CD4-positive, alpha-beta T cell treated with Interleukin-4 for 4 hours (primary cell): ENCODE measurements at regions not wholly inside any gene's neighbourhood (a gene's known extent, or its start where the extent isn't known, plus 50 kb on each side); places are given as distances from the start of the nearest gene placed in this dataset.

ENCODE experiments used
- DNase-seq: peaks from one replicate; pipeline ENCODE4 v3.0.0-alpha.2; 2020

GRCh38 chr9:79885093-79885857 lies 313.5 kb downstream of the TLE4 start:
- DNase-seq, result no peak

- DNase-seq, result no peak
Measured at GRCh38 chr9:79884546-79884945, 312.8 kb downstream of the TLE4 start.

DNA sequence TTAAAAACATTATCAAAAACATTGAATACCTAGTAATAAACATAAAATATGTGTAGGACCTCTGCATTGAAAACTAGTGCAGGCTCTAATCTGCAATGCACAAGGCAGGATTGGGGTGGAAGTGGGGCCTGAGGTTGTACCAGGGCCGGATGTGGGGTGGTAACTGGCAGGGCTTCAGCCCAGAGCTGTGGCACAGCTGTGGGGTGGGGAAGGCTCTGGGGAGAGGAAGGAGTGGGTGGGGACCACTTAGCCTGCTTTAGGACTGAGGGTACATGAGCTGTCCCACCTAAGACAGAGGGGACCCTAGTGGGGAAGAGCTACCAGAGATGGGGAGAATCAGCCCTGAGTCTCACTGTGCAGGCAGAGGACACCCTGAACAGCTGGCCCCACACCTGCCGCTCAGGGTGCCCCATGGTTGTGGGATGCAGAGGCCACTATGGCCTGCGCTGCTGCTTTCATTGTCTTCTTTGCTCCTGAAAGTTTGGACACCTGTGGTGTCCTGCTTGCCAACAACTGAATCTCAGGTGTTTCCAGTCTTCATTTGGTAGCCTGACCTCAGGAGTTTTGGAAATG lies 311.4 kb downstream of the TLE4 start:
- DNase-seq, result peak; percentile 51

DNA sequence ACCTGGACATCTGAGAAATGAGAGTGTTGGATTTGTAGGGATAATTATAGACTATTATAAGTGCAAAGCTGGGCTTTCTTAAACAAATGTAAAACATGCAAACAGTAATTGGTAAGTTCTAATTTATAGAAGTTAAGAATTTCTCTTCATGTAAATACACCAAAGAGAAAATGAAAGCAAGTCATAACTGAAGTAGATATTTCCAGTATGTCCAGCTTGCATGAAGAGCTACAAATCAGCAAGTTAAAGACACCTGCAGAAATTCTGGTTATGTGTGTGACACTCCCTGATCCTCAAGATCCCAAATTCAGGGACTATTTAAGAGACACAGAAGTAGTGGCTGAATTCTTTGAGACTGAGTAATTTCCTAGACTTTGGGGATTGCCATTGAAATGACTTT lies 308.9 kb downstream of the TLE4 start:
- no peak for DNase-seq

GRCh38 chr9:79877943-79878602 lies 306.3 kb downstream of the TLE4 start:
- DNase-seq, result no peak

DNA sequence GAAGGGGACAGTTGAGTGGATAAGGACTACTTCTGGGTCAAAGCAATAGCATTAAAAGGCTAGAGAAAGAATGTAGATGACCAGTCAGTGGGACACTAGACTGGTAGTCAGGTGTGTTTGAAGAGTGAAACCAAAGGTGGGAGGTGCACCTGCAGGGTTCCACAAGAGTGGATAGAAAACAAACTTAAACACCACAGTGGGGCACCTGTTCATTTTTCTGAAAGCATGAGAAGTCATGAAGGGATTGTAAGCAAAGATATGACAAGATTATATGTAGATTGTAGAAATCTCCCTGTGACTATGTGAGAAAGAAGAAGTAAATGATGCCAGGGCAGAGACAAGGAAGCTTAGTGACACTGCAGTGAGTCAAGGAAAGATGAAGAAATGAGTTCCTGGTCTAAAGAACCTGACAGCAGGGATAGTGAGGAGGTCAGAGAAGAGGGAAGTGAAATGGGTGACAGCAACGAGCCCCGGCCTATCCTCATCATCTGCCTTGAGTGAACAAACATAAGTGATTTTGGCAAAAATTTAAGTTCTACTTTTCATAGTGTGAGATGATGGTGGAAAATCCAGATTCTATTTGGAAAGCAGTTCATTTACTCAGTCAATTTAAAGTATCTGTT lies 296.9 kb downstream of the TLE4 start:
- DNase-seq, result peak; percentile 18

- DNase-seq, result no peak
Measured at GRCh38 chr9:79862921-79863890, 291.4 kb downstream of the TLE4 start.

DNA sequence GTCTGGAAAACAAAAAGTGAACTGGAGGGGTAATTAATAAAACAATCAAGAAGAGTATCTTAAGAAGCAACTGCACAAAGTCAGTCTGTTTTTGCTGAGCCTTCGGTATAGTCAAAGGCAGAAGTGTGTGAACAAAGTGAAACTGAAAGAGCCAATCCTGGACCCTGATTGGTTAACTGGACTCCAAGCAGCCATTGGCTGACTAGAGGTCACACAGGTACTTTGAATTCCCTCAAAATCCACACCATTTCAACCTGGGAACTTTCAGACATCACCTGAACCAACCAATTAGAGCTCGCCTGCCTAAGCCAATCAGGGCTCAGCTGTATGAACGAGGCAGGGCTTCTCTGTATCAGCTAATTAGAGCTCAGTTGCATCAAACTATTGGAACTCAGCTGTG lies 286.7 kb downstream of the TLE4 start:
- peak; percentile 59 for DNase-seq

GRCh38 chr9:79857188-79857587 lies 285.4 kb downstream of the TLE4 start:
- no peak for DNase-seq

DNA sequence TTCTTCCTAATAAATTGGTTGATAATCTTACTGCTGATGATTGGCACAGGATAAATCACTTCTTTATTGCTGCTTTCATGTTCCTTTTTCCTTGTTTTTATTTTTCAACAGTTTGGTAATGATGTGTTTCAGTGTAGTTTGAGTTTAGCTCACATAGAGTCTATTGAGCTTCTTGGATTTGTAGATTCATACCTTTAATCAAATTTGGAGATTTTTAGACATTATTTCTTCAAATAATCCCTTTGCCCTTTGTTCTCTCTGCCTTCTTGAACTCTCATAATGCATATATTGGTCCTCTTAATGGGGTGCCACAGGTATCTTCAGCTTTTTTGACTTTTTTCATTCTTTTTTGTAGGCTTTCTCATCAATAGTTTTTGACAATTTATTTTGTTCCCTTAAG lies 275.3 kb downstream of the TLE4 start:
- no peak for DNase-seq

DNA sequence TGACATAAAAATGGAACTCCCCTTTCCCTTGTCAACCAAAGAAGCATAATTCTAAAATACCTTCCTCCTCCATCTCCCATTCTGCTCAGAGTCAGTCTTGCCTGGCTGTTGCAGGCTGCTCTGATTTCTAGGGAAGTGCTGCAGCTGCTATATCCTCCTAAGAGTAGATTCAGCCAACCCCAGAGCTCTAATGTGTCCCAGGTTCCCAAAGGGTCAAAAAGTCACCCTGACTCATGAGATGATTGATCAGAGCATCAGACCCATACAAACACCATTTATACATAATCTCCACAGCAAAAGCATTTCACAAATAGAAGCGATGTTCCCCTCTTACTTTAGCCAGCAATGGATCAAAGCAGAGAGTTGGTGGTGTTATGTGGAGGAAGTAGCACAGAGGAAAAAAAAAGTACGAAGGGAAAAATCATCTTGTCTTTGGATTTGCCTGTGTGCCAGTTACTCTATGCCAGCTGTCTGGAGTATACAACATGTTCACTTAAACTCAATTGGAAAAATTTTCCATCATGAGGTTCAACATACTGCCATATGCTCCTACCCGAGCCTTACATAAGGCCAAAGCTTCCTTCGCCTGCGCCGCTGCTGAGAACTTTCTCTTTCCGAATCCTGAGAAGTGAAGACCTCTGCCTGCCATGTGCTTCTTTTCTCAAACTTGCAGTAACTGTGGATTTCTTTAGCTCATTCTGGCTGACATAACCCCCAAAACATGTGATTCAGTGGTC lies 258.0 kb downstream of the TLE4 start:
- no peak for DNase-seq

DNA sequence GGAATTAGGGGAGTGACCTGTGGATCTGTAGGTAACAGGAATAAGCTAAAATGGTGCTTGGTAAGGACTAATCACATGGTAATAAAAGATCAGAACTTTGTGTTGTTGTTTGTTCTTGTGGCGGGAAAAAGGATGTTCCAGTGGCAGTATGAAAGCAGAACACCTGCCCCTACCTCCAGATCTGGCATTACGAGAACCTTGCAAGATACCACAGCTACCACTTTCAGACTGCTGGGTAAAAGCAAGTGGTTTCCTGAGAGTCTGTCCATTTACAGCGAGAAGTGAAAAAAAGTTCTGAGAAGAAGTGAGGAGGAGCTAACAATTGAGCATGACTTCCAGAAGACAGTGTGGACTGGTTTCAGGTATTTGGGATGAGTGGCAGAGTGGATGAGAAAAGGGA lies 252.5 kb downstream of the TLE4 start:
- no peak for DNase-seq

GRCh38 chr9:79817438-79818004 lies 245.8 kb downstream of the TLE4 start:
- DNase-seq, result no peak

DNA sequence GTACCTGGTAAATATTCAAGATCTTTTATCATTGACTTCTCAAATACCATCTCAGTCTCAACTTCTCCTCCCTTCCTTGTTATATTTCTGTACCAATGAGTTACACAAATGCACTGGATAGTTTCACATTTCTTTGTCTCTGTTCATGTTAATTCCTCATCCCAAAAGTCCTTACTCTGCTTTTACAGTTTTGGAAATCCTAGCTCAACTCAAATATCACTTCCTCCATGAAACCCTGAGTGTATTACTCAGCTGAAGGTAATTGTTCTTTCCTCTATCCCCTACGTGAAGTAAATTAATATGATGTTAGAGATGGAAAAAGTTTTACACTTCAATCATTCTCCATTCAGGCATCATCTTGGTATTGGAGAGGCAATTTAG lies 241.5 kb downstream of the TLE4 start:
- no peak for DNase-seq

- DNase-seq, result peak; percentile 5
Measured at GRCh38 chr9:79812507-79813257, 240.9 kb downstream of the TLE4 start.

DNA sequence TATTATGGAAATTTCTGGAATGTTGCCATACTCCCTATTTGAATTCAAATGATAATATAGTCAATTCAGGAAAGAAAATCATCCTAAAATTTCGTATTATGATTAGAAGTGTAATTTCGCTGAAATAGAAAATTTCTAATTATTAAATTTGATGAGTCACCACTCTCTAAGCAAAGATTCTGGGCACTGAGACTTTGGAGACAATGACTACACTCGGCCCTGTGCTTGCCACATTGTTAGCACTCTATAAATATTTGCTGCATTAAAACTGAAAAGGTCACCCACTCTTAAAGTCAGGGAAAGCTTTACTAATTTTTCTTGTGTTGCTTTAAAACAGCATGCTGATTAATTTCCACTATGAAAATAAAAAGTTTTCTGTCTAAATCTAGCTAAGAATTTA lies 240.3 kb downstream of the TLE4 start:
- no peak for DNase-seq

DNA sequence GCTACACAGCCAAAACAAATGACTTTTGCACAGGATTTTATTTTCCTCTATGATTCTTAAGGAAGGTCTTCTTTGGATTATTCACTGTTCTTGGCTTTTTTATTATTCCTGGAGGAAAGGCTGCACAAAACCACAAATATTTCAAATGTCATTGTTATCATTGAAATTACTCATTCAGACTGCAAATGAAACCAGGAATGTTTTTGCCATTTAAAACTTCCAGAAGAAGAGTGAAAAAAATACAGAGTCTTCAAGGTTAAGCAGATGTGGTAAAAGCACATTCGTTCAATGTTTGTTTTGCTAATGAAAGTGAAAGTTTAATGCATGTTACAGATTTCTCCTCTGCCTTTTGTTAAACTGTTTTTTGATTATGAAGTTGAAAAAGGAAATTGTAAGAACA lies 238.2 kb downstream of the TLE4 start:
- no peak for DNase-seq

- DNase-seq, result no peak
Measured at GRCh38 chr9:79809316-79809876, 237.6 kb downstream of the TLE4 start.

- no peak for DNase-seq
Measured at GRCh38 chr9:79807971-79808370, 236.2 kb downstream of the TLE4 start.

DNA sequence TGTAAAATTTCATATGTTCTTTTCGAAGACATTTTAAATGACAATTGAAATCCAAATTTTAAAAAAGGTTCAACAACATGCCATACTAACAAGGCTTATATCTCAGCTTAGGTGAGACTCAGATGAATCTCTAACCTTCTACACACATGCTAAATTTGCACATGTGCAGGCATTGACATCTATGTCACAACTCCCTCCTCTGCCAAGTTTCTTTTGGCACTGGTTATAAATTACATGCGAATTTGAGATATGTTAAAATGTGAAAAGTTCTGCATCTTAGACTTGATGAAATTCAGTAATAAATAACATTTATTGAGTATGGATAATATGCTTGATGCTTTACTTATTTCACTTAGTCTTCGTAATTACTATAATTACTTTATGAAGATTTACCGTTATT lies 234.3 kb downstream of the TLE4 start:
- no peak for DNase-seq

GRCh38 chr9:79801459-79801858 lies 229.7 kb downstream of the TLE4 start:
- DNase-seq, result no peak
